ENCODE measurements at regions not wholly inside any gene's neighbourhood (a gene's known extent, or its start where the extent isn't known, plus 50 kb on each side); places are given as distances from the start of the nearest gene placed in this dataset.

- no peak for ATAC-seq (ENCODE audit: low read depth)
- H3K9me3 ChIP-seq (ENCODE audit: severe bottlenecking), result no peaks in the 10 kb centered on the region
- H3K27me3 ChIP-seq (ENCODE audit: insufficient read depth, poor library complexity, severe bottlenecking), result no peaks in the 10 kb centered on the region
- DNase-seq (ENCODE audit: low spot score), result no peak
- no peak overlapping the region for H3K27ac ChIP-seq (ENCODE audit: poor library complexity, severe bottlenecking)
- H3K4me3 ChIP-seq (ENCODE audit: severe bottlenecking), result no peak overlapping the region
- H3K4me1 ChIP-seq (ENCODE audit: insufficient read depth, poor library complexity, severe bottlenecking), result no peaks in the 10 kb centered on the region
- no peaks in the 10 kb centered on the region for H3K36me3 ChIP-seq (ENCODE audit: low read depth)
- TF ChIP-seq CTCF (IDR thresholded peaks at IDR 0.05; ENCODE audit: poor library complexity, severe bottlenecking), result no peak
Observed at GRCh38 chr4:10810411-10810810, 125.8 kb upstream of the CLNK start.

- no peaks in the 10 kb centered on the region for H3K4me1 ChIP-seq (ENCODE audit: insufficient read depth, poor library complexity, severe bottlenecking)
- no peak for ATAC-seq (ENCODE audit: low read depth)
Observed at GRCh38 chr4:10809905-10810304, 125.3 kb upstream of the CLNK start.

GRCh38 chr4:10808591-10808990 lies 124.0 kb upstream of the CLNK start:
- no peaks in the 10 kb centered on the region for H3K27me3 ChIP-seq (ENCODE audit: insufficient read depth, poor library complexity, severe bottlenecking)
- no peaks in the 10 kb centered on the region for H3K36me3 ChIP-seq (ENCODE audit: low read depth)
- no peaks in the 10 kb centered on the region for H3K9me3 ChIP-seq (ENCODE audit: severe bottlenecking)
- no peak for DNase-seq (ENCODE audit: low spot score)
- no peak overlapping the region for H3K4me3 ChIP-seq (ENCODE audit: severe bottlenecking)
- no peak for TF ChIP-seq CTCF (IDR thresholded peaks at IDR 0.05; ENCODE audit: poor library complexity, severe bottlenecking)
- H3K4me1 ChIP-seq (ENCODE audit: insufficient read depth, poor library complexity, severe bottlenecking), result no peaks in the 10 kb centered on the region
- H3K27ac ChIP-seq (ENCODE audit: poor library complexity, severe bottlenecking), result no peak overlapping the region
- ATAC-seq (ENCODE audit: low read depth), result no peak

More at GRCh38 chr4:10809905-10810304, 125.3 kb upstream of the CLNK start:
- Histone ChIP-seq H3K27ac (ENCODE audit: poor library complexity, severe bottlenecking) (no peak overlapping the region), H3K4me3 (ENCODE audit: severe bottlenecking) (no peak overlapping the region), H3K9me3 (ENCODE audit: severe bottlenecking) (no peaks in the 10 kb centered on the region), H3K27me3 (ENCODE audit: insufficient read depth, poor library complexity, severe bottlenecking) (no peaks in the 10 kb centered on the region), H3K36me3 (ENCODE audit: low read depth) (no peaks in the 10 kb centered on the region)
- DNase-seq (ENCODE audit: low spot score), result no peak
- TF ChIP-seq CTCF (IDR thresholded peaks at IDR 0.05; ENCODE audit: poor library complexity, severe bottlenecking), result no peak

- TF ChIP-seq CTCF (IDR thresholded peaks at IDR 0.05; ENCODE audit: poor library complexity, severe bottlenecking), result no peak
Observed at GRCh38 chr4:10806953-10807645, 122.5 kb upstream of the CLNK start.

GRCh38 chr4:10803713-10804343 lies 119.3 kb upstream of the CLNK start:
- DNase-seq (ENCODE audit: low spot score) (no peak), ATAC-seq (ENCODE audit: low read depth) (no peak)
- Histone ChIP-seq H3K4me3 (ENCODE audit: severe bottlenecking) (no peak overlapping the region), H3K9me3 (ENCODE audit: severe bottlenecking) (no peaks in the 10 kb centered on the region), H3K27me3 (ENCODE audit: insufficient read depth, poor library complexity, severe bottlenecking) (no peaks in the 10 kb centered on the region), H3K4me1 (ENCODE audit: insufficient read depth, poor library complexity, severe bottlenecking) (no peaks in the 10 kb centered on the region), H3K27ac (ENCODE audit: poor library complexity, severe bottlenecking) (no peak overlapping the region), H3K36me3 (ENCODE audit: low read depth) (no peaks in the 10 kb centered on the region)
- no peak for TF ChIP-seq CTCF (IDR thresholded peaks at IDR 0.05; ENCODE audit: poor library complexity, severe bottlenecking)

More at GRCh38 chr4:10806953-10807645, 122.5 kb upstream of the CLNK start:
- no peak overlapping the region for H3K27ac ChIP-seq (ENCODE audit: poor library complexity, severe bottlenecking)
- H3K27me3 ChIP-seq (ENCODE audit: insufficient read depth, poor library complexity, severe bottlenecking), result no peaks in the 10 kb centered on the region
- DNase-seq (ENCODE audit: low spot score) (no peak), ATAC-seq (ENCODE audit: low read depth) (no peak)
- H3K4me1 ChIP-seq (ENCODE audit: insufficient read depth, poor library complexity, severe bottlenecking), result no peaks in the 10 kb centered on the region
- H3K9me3 ChIP-seq (ENCODE audit: severe bottlenecking), result no peaks in the 10 kb centered on the region
- no peaks in the 10 kb centered on the region for H3K36me3 ChIP-seq (ENCODE audit: low read depth)
- no peak overlapping the region for H3K4me3 ChIP-seq (ENCODE audit: severe bottlenecking)

All from RWPE2 (cell line).